ENCODE measurements at regions not wholly inside any gene's neighbourhood (a gene's known extent, or its start where the extent isn't known, plus 50 kb on each side); places are given as distances from the start of the nearest gene placed in this dataset.
"Not testable (repeated sequence)": the region's sequence is repeated elsewhere in the genome, so short reads cannot be mapped to it uniquely, and the experiment has no call there.

DNA sequence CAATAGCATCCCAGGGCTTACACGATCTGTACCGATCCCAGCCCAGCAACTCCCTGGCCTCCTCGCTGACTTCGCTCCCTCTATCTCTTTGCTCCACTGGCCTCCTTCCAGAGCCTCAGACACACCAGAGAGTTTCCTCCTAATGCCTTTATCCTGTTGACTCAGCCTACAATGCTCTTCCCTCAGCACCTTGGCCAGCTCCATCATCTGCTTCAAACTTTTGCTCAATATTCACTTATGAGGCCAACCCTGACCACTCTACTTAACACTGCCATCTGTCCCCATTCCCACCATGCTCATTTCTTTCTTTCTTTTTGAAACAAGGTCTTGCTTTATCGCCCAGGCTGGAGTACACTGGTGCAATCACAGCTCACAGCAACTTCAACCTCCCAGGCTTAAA lies 180.9 kb downstream of the CEP170 start:
- DNase-seq (ENCODE audit: low spot score): not testable (repeated sequence)

DNA sequence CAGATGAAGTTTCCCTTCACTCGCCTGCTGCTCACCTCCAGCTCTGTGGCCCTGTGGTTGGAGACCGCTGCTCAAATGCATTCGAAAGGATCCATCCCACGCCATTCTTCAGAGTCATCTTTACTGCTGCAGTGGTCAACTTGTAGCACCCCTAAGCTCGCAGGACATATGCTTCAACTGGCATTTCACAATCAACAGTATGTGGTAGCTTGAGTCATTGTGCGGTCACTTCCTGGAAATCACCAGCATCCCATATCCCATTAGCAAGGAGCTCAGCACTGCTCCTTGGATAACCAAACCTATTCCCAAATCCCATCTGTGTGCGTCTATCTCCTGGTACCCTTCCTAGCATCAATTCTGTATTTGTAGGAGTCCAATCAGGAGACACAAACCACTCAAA lies 188.0 kb downstream of the CEP170 start:
- DNase-seq (ENCODE audit: low spot score): not testable (repeated sequence)

DNA sequence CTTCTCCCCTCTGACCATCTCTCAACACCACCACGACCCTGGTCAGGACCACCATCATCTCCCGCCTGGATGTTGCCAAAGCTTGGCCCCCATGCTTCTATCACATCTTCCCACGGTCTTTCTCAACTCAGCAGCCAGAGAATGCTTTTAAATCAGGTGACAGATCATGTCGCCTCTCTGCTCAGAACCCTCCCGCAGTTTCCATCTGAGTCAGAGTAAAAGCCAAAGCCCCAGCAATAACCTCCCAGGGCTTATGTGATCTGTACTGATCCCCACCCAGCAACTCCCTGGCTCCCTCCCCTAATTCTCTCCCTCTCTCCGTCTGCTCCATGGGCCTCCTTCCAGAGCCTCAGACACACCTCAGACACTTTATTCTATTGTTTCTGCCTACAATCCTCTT lies 193.1 kb downstream of the CEP170 start:
- not testable (repeated sequence) for DNase-seq (ENCODE audit: low spot score)

DNA sequence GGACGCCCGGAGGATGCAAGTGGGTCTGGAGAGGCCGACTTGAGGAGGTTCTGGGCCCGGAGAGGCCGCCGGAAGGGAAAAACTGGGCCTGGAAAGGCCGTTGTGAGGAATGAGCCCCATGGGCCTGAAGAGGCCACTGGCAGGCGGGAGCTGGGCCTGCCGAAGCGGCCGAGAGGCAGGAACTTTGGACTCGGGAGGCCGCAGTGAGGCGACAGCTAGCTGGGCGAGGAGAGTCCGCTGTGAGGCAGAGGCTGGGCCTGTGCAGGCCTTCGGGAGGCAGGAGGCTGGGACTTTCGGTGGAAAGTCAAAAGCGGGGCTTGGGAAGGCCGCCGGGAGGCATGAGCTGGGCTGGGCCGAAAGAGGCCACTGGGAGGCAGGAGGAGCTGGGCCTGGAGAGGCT lies 199.6 kb downstream of the CEP170 start:
- DNase-seq (ENCODE audit: low spot score): not testable (repeated sequence)

DNA sequence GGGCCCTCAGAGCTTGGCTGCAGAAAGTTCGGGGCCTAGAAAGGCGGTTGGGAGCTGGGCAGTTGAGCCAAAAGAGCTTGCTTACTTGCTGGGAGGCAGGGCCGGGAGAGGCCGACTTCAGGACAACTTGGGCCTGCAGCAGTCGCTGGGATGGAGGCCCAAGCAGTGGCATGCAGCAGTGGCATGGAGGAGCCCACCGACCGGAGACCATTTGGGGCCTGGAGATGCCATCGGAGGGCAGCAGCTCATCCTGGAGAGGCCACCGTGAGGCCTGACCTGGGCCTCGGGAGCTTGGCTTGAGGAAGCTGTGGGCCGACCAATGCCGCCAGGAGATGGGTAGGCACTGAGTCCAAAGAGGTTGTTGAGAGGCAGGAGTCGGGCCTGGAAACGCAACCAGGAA lies 200.0 kb downstream of the CEP170 start:
- not testable (repeated sequence) for DNase-seq (ENCODE audit: low spot score)

DNA sequence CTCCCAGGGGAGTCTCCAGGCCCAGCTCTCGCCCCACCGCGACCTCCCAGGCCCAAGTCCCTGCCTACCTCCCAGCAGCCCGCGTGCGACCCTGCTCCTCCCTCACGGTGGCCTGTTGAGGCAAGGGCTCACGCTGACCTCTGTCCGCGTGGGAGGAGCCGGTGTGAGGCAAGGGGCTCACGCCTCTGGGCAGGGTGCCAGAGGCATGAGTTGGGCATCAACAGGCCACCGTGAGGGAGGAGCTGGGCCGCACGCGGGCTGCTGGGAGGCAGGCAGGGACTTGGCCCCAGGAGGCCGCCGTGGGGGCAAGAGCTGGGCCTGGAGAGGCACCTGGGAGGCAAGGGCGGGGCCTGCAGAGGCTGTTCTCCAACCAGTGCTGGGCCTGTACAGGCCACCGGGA lies 200.4 kb downstream of the CEP170 start:
- DNase-seq (ENCODE audit: low spot score): not testable (repeated sequence)

DNA sequence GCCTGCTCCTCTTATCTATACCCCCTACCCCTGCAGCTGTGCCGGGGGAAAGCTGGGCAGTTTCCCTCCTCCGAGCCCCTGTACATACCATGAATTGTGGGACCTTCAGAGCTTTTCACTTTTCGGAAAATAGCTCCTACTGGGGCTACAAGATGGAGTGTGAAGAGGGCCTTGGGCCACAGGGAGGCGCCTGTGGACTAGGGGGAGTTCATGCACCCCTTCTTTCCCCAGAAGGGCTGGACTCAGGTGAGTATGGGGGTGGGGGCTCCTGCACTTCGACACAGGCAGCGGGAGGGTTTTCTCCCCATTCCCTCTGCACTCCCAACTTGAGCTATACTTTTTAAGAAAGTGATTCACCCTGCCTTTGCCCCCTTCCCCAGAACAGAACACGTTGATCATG lies 202.0 kb downstream of the CEP170 start:
- DNase-seq (ENCODE audit: low spot score): not testable (repeated sequence)

DNA sequence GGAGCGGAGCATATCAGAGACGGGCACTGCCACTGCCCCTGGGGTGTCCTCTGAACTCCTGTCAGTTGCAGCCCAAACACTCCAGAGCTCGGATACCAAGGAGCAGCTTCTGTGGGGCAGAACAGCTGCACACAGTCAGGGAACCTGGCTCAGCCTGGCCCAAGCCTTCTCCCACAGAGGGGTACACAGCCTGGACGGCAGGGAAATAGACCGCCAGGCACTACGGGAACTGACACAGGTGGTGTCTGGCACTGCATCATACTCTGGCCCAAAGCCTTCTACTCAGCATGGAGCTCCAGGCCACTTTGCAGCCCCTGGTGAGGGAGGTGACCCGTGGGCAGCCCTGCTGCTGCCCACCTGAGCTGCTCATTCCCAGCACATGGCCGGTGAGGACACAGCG lies 204.5 kb downstream of the CEP170 start:
- not testable (repeated sequence) for DNase-seq (ENCODE audit: low spot score)

DNA sequence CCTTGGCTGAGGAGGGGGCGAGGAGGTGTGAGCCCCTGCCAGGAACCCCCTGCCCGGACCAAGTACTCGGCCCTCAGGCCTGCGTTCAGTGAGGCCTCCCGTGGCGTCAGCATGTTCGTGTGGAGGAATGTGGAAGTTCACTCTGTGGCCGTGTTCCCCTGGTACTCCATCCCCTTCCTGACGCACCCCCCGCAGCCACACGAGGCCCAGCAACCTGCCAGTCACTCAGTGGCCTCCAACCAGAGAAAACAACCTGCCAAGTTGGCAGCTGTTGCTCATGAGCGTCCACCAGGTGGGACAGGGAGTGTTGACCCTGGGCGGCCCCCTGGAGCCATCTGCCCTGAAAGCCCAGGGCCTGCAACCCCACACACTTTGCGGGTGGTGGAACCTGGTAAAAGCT lies 205.4 kb downstream of the CEP170 start:
- DNase-seq (ENCODE audit: low spot score): not testable (repeated sequence)

DNA sequence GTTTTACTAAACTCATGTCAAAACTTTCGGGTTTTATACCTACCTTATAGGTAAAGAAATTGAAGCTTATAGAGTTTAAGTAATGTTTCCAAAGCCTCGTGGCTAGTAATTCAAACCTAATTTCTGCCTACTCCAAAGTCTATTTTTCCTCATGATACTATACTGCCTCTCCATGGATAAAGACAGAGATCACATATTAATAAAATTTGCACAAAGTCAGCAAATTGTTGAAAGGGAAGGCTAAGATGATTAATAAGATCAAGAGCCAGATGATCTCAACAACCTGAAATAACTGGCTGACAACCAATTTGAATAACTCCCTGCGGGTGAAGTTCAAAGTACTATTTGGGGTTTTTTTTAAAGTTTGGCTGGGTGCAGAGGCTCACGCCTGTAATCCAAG lies 233.7 kb downstream of the CEP170 start:
- DNase-seq (ENCODE audit: low spot score): not testable (repeated sequence)

DNA sequence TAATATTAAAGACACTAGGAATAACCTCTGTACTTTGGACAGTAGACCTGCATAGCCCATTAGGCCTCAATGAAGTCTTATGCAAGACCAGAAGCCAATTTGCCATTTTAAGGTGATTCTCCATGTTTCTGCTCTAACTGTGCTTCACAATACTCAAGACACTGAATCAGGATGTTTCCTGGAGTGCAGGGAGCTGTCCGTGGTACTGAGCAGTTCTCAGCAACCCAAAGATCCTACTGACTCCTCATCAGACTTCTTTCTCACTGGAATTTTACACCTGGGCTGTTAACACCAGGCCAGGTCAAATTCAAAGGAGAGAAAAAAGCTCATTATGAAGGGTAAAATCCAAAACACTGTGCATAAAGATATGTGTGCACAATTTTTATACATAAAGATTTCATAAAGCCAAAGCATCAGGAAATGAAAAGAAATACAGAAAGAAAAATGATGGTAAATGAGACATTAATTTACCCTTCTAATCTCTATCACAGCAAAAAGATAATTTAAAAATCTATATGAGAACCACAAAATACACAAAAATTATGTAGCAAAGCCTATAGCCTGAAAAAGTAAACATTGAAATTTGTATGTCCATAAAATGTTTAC lies 235.9 kb downstream of the CEP170 start:
- DNase-seq (ENCODE audit: low spot score): not testable (repeated sequence)

DNA sequence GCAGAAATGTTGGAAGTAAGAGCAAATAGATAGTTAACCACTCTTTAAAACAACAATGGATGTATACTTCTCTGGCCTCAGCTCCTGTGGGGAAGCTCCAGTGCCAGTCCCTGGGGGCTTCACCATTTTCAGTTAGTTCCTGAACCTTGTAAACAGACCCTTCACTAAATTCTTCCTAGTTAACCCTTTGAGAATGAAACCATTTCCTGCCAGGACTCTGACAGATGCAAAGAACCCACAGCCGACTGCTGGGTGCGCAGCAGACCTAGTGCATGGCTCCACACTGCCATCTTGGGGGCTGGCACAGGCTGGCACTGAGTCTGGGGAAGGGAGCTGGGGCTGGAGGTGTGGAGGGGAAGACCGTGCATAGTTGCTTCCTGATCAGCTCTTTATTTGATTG lies 244.4 kb downstream of the CEP170 start:
- DNase-seq (ENCODE audit: low spot score): not testable (repeated sequence)

DNA sequence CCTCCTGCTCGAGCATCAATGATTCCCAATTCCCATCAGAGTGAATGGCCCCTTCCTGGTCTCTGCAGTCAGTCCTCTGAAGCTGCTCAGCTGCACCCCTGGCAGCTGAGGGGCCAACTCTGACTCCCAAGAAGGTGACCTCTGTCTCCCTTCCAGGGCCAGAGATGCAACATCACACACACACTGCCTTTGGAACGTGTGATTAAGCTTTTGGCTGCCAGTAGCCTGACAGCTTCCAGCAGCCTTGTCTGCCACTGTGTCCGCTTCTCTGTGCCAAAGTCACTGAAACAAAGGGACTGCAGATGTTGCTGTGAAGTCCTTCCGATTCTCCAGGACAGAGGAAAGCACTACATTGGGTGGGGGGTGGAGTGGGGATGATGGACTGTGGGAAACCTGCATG lies 254.1 kb downstream of the CEP170 start:
- DNase-seq (ENCODE audit: low spot score): not testable (repeated sequence)

DNA sequence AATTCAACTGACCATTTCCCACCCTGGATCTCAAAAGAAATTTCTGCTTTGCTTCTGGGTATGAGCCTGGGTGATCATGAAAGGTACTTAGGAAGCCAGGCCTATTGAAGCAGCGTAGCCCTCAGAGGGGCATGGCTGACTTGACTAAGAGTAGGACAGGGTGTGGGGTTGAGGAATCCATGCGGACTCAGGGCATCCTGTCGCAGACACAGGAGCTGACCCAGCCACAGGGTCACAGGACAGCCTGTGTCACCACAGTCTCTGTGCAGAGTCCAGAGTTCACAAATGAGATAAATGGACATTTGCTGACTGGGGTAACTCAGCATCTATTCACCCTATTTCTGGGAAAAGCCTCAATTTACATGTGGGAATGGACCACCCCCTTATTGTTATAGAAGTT lies 262.3 kb downstream of the CEP170 start:
- DNase-seq (ENCODE audit: low spot score): not testable (repeated sequence)

DNA sequence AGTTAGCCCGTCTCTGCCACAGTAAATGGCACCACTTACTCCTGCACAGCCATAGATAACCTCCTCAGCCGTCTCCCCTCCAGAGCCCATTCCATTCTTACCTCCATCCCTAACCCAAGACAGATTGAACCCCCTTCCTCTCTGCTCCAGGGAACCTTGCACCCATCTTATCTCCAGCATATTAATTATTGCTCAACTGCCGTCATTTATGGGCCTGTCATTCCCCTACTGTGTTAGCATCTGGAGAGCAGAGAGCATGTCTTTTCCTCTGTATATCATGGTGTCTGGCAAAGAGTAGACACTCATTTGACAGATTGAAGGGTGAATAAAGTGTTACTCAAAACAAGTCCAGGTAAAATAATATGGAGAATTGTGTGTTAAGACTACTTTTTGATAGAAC lies 270.0 kb downstream of the CEP170 start:
- not testable (repeated sequence) for DNase-seq (ENCODE audit: low spot score)

DNA sequence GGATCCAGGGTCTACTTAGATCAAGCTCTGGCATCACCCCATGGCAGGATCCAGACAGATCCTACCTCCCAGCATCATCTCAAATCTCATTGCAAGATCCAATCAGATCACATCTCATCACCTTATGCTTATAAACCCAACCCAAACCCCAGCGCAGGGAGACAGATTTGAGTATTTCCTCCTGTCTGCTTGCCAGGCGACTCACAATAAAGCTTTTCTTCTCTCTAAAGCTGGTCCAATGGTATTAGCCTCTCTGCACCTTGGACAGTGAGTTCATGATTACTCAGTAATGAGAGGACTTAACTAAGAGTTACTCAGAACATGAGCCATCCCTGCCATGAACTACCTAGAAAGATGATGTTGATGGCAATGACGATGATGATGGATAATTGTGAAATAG lies 281.7 kb downstream of the CEP170 start:
- DNase-seq (ENCODE audit: low spot score): not testable (repeated sequence)

DNA sequence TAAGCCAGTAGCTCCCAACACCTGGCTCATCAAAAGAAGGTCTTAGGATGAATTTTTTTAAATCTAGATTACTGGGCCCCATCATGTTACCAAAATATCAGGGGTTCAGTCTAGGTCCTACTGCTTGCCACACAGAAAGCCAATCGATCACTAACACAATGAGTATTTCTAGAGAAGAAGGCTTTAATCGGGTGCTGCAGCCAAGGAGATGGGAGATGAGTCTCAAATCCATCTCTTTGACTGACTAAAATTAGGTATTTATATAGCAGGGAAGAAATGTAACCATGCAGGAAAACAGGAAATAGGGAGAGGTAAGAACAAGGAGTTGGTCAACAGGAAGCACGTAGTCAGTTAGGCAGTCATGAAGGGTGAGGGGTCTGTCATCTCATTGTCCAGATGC lies 288.2 kb downstream of the CEP170 start:
- DNase-seq (ENCODE audit: low spot score): no peak

DNA sequence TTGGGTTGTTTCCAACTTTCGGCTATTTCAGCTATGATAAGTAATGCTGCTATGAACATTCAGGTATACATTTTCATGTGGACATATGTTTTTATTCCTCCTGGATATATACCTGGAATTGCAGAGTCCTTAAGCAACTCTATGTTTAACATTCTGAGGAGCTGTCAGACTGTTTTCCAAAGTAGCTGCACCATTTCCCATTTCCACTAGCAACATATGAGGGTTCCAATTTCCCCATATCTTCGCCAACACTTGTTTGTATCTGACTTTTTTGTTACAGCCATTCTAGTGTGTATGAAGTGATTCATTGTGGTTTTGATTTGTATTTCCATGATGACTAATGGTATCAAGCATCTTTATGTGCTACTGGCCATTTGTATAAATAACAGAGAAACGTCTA lies 295.7 kb downstream of the CEP170 start:
- not testable (repeated sequence) for DNase-seq (ENCODE audit: low spot score)

DNA sequence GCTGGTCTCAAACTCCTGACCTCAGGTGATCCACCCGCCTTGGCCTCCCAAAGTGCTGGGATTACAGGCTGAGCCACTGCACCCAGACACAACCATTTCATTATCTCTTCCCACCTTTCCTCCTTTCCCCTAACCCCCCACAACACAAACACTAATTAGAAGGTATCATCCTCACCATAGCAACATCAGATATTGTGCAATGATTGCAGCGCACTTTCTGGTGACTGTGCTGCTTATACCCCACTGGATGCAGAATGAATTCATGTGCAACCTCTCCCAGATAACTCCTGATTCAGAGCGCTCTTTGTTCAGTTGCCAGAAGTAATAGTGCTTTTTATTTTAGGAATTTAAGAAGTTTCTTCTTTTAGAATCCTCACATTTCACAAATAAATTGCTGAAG lies 300.1 kb downstream of the CEP170 start:
- DNase-seq (ENCODE audit: low spot score): not testable (repeated sequence)

DNA sequence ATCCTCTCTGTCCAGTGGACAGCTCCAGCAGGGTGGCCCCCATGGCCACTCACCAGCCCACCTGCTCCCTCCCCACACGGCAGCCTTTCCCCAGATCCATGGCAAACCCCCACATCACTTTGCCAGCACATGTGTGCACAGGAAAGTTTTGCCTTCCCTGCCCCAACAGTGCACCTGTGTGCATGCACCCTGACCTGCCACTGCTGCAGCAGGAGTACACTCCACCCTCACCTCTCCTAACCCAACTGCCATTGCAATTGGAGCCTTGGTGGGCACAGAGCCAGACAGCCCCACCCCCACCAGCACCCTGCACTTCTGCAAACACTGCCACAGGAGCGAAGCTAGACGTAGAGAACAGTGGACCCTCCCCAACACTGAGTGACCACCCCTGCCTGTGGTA lies 308.9 kb downstream of the CEP170 start:
- DNase-seq (ENCODE audit: low spot score): no peak

DNA sequence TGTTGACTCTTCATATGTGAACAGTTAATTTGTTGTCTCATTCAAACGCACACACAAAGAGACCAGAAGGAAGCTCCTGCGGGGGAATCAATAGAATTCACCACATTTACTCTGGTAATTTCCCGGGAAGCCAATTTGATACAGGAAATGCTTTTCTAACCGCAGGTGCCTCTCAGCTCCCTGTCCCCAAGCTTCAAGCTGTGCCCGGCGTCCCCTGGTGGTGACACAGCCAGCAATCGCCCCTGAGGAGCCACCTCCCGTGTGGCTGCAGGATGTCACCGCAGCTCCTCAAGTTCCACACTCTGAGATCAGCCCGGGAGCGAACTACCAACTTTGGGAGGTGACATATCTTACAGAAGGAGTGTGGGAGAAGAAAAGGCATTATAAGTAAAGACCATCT lies 318.4 kb downstream of the CEP170 start:
- not testable (repeated sequence) for DNase-seq (ENCODE audit: low spot score)

DNA sequence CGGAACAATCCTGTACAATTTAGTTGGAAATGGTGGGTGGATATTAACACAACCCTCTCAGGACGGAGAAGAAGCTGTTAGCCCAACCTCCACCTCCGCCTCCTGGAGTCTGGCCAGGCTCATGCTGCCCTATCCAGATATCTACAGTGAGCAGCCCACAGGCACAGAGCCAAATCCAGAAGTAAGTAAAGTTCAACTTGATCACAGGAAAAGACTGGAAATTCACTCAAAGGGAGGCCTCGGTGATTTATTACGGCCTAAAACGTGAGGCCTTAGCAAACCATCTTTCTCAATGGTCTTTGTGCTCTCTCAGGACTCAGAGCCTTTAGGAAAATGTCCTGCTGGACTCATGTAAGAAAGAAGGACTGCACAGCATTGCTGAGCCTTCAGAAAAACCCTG lies 330.4 kb downstream of the CEP170 start:
- not testable (repeated sequence) for DNase-seq (ENCODE audit: low spot score)

DNA sequence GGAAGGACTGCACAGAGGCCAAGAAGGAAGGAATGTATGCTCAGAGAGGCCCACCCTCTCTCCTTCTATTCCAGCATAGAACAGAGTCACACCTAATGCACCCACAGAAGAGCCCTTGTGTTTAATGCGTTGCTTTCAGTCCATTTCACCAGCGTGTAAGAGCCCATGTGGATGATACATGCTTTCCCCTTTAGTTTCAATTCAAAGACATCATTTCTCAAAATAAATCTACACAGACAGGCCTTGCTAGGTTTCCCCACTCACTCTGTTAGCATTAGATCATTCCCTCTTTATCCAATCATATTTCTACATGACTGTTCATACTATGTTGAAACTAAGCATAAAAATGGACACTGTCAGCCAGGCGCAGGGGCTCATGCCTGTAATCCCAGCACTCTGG lies 331.5 kb downstream of the CEP170 start:
- DNase-seq (ENCODE audit: low spot score): not testable (repeated sequence)

DNA sequence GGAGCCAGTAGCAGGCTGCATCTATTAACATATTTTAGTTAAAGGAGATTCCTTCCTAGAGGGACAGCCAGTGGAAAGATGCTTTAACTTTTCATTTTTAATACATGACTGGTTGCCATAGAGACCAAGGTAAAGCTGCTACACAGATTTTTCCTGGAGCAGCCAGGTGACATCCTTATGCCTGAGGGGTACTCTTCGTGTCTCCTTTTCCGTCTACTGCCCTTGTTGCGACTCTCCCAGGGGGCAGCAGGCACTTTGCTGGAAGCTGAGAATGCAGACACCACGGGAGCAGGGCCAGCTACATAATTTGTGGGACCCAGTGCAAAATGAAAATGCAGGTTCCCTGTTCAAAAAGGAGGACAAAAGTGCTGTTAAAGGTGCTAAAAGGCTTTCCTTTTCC lies 340.4 kb downstream of the CEP170 start:
- DNase-seq (ENCODE audit: low spot score): not testable (repeated sequence)
